ENCODE measurements at regions not wholly inside any gene's neighbourhood (a gene's known extent, or its start where the extent isn't known, plus 50 kb on each side); places are given as distances from the start of the nearest gene placed in this dataset.
A peak's percentile ranks its signal among the peaks of the same experiment; 100 is the strongest.

- no peaks in the 10 kb centered on the region for H3K27me3 ChIP-seq (replicated peaks; ENCODE audit: control insufficient read depth, insufficient read depth, low read length)
- no peaks in the 10 kb centered on the region for H3K36me3 ChIP-seq (ENCODE audit: control insufficient read depth, insufficient read depth, low read length)
- no peak for DNase-seq (ENCODE audit: extremely low read depth, insufficient read length)
- TF ChIP-seq CTCF (IDR thresholded peaks at IDR 0.05; ENCODE audit: insufficient read depth, low read length, poor library complexity, severe bottlenecking) = no peak
- no peak overlapping the region for H3K4me3 ChIP-seq (replicated peaks; ENCODE audit: low read depth, low read length)
Measured at GRCh38 chrX:88604433-88605221, 142.4 kb upstream of the CPXCR1 start.

GRCh38 chrX:88605222-88605583 lies 141.8 kb upstream of the CPXCR1 start:
- H3K36me3 ChIP-seq (ENCODE audit: control insufficient read depth, insufficient read depth, low read length) = no peaks in the 10 kb centered on the region
- H3K27me3 ChIP-seq (replicated peaks; ENCODE audit: control insufficient read depth, insufficient read depth, low read length) = no peaks in the 10 kb centered on the region
- TF ChIP-seq CTCF (IDR thresholded peaks at IDR 0.05; ENCODE audit: insufficient read depth, low read length, poor library complexity, severe bottlenecking) = no peak
- no peak for DNase-seq (ENCODE audit: extremely low read depth, insufficient read length)
- no peak overlapping the region for H3K4me3 ChIP-seq (replicated peaks; ENCODE audit: low read depth, low read length)

GRCh38 chrX:88612870-88613329 lies 134.1 kb upstream of the CPXCR1 start:
- no peaks in the 10 kb centered on the region for H3K36me3 ChIP-seq (ENCODE audit: control insufficient read depth, insufficient read depth, low read length)
- TF ChIP-seq CTCF (IDR thresholded peaks at IDR 0.05; ENCODE audit: insufficient read depth, low read length, poor library complexity, severe bottlenecking) = no peak
- H3K4me3 ChIP-seq (replicated peaks; ENCODE audit: low read depth, low read length) = no peak overlapping the region
- H3K27me3 ChIP-seq (replicated peaks; ENCODE audit: control insufficient read depth, insufficient read depth, low read length) = no peaks in the 10 kb centered on the region
- no peak for DNase-seq (ENCODE audit: extremely low read depth, insufficient read length)

- no peak for DNase-seq (ENCODE audit: extremely low read depth, insufficient read length)
- no peaks in the 10 kb centered on the region for H3K36me3 ChIP-seq (ENCODE audit: control insufficient read depth, insufficient read depth, low read length)
- H3K4me3 ChIP-seq (replicated peaks; ENCODE audit: low read depth, low read length) = no peak overlapping the region
- peak; percentile 15 for TF ChIP-seq CTCF (IDR thresholded peaks at IDR 0.05; ENCODE audit: insufficient read depth, low read length, poor library complexity, severe bottlenecking)
- no peaks in the 10 kb centered on the region for H3K27me3 ChIP-seq (replicated peaks; ENCODE audit: control insufficient read depth, insufficient read depth, low read length)
Measured at GRCh38 chrX:88613338-88613737, 133.7 kb upstream of the CPXCR1 start.

- Histone ChIP-seq H3K4me3 (replicated peaks; ENCODE audit: low read depth, low read length) (no peak overlapping the region), H3K36me3 (ENCODE audit: control insufficient read depth, insufficient read depth, low read length) (no peaks in the 10 kb centered on the region), H3K27me3 (replicated peaks; ENCODE audit: control insufficient read depth, insufficient read depth, low read length) (no peaks in the 10 kb centered on the region)
- DNase-seq (ENCODE audit: extremely low read depth, insufficient read length) = no peak
- TF ChIP-seq CTCF (IDR thresholded peaks at IDR 0.05; ENCODE audit: insufficient read depth, low read length, poor library complexity, severe bottlenecking) = no peak
Measured at GRCh38 chrX:88621278-88621677, 125.7 kb upstream of the CPXCR1 start.

All from GM06990 (cell line).